Right atrium auricular region (tissue), 2 donors: ENCODE measurements at regions not wholly inside any gene's neighbourhood (a gene's known extent, or its start where the extent isn't known, plus 50 kb on each side); places are given as distances from the start of the nearest gene placed in this dataset.

Experiments used
- DNase-seq: peaks from one replicate; pipeline ENCODE4 v3.0.0-alpha.2; 2019; ENCODE audit warnings: low spot score
- H3K27ac ChIP-seq, 2 donors: fragments of 200-600 bp; sonication (generic); 1 replicate in 1 of 2; 2 replicates in 1 of 2; pipeline ENCODE4 v1.5.1; 2016 to 2019
- H3K27me3 ChIP-seq, 2 donors: fragments of 200-600 bp; sonication (generic); one replicate each; pipeline versions ENCODE4 v1.5.1 to v1.6.0; 2017 to 2019
- H3K36me3 ChIP-seq: fragments of 200-600 bp; sonication (generic); one replicate; pipeline ENCODE4 v1.5.1; 2016
- H3K4me1 ChIP-seq, 2 donors: fragments of 200-600 bp; sonication (generic); one replicate each; pipeline versions ENCODE4 v1.5.1 to v1.6.0; 2017 to 2019
- H3K4me3 ChIP-seq, 2 donors: fragments of 200-600 bp; sonication (generic); 1 replicate in 1 of 2; 2 replicates in 1 of 2; pipeline ENCODE4 v1.5.1; 2017 to 2019; ENCODE audit warnings: mild to moderate bottlenecking in 1 of 2, moderate library complexity in 1 of 2
- H3K9me3 ChIP-seq, 2 donors: fragments of 200-600 bp; sonication (generic); one replicate each; pipeline ENCODE4 v1.5.1; 2019
- CTCF ChIP-seq, 2 donors: fragments of 200-600 bp; sonication (generic); IDR thresholded peaks; one replicate each; pipeline ENCODE4 v1.5.1; 2019; ENCODE audit warnings: antibody characterized with exemption in 2 of 2

- H3K36me3 ChIP-seq: no peaks in the 10 kb centered on the region
Observed at GRCh38 chr6:115573861-115574260, 486.8 kb downstream of the FRK start.

GRCh38 chr6:115570331-115570730 is 490.4 kb downstream of the FRK start:
- Histone ChIP-seq H3K27ac (no peak overlapping the region), H3K4me1 (no peaks in the 10 kb centered on the region), H3K9me3 (peaks cover 0 to 7% of the 10 kb centered on the region in 2 donors), H3K27me3 (no peaks in the 10 kb centered on the region), H3K4me3 (no peak overlapping the region), H3K36me3 (no peaks in the 10 kb centered on the region)
- no peak for TF ChIP-seq CTCF (IDR thresholded peaks at IDR 0.05)
- DNase-seq: no peak

More at GRCh38 chr6:115573861-115574260, 486.8 kb downstream of the FRK start:
- Histone ChIP-seq H3K4me3 (no peak overlapping the region), H3K9me3 (peaks cover 0 to 4% of the 10 kb centered on the region in 2 donors), H3K27me3 (no peaks in the 10 kb centered on the region), H3K27ac (no peak overlapping the region), H3K4me1 (no peaks in the 10 kb centered on the region)
- TF ChIP-seq CTCF (IDR thresholded peaks at IDR 0.05): no peak
- no peak for DNase-seq

- Histone ChIP-seq H3K27ac (no peak overlapping the region), H3K36me3 (no peaks in the 10 kb centered on the region), H3K9me3 (no peaks in the 10 kb centered on the region), H3K4me1 (no peaks in the 10 kb centered on the region), H3K4me3 (no peak overlapping the region), H3K27me3 (no peaks in the 10 kb centered on the region)
- no peak for TF ChIP-seq CTCF (IDR thresholded peaks at IDR 0.05)
- no peak for DNase-seq
Observed at GRCh38 chr6:115554060-115554459, 506.6 kb downstream of the FRK start.

- H3K36me3 ChIP-seq: no peaks in the 10 kb centered on the region
- DNase-seq: no peak
Observed at GRCh38 chr6:115551527-115551926, 509.2 kb downstream of the FRK start.

GRCh38 chr6:115545672-115545986 is 515.1 kb downstream of the FRK start:
- Histone ChIP-seq H3K4me3 (no peak overlapping the region), H3K27ac (no peak overlapping the region), H3K27me3 (no peaks in the 10 kb centered on the region), H3K36me3 (no peaks in the 10 kb centered on the region), H3K4me1 (no peaks in the 10 kb centered on the region), H3K9me3 (no peaks in the 10 kb centered on the region)
- TF ChIP-seq CTCF (IDR thresholded peaks at IDR 0.05): no peak
- DNase-seq: no peak

More at GRCh38 chr6:115551527-115551926, 509.2 kb downstream of the FRK start:
- TF ChIP-seq CTCF (IDR thresholded peaks at IDR 0.05): no peak
- no peaks in the 10 kb centered on the region for H3K27me3 ChIP-seq
- no peak overlapping the region for H3K4me3 ChIP-seq
- no peaks in the 10 kb centered on the region for H3K4me1 ChIP-seq
- no peak overlapping the region for H3K27ac ChIP-seq
- no peaks in the 10 kb centered on the region for H3K9me3 ChIP-seq
